GM06990 (cell line): ENCODE measurements at regions not wholly inside any gene's neighbourhood (a gene's known extent, or its start where the extent isn't known, plus 50 kb on each side); places are given as distances from the start of the nearest gene placed in this dataset.

Experiments
- DNase-seq: peaks from one replicate; pipeline ENCODE4 v3.0.0-alpha.2; 2011; ENCODE audit not compliant: insufficient read length; ENCODE audit errors: extremely low read depth
- H3K27me3 ChIP-seq: replicated peaks from 2 replicates; pipeline ENCODE4 v1.6.0; 2011; ENCODE audit warnings: low read length; ENCODE audit not compliant: control insufficient read depth, insufficient read depth
- H3K36me3 ChIP-seq: 2 replicates; pipeline ENCODE4 v1.5.1; 2011; ENCODE audit warnings: low read length; ENCODE audit not compliant: control insufficient read depth, insufficient read depth
- H3K4me3 ChIP-seq: replicated peaks from 2 replicates; pipeline ENCODE4 v1.5.1; 2011; ENCODE audit warnings: low read depth, mild to moderate bottlenecking, control low read depth, low read length
- CTCF ChIP-seq: IDR thresholded peaks from 2 replicates; pipeline ENCODE4 v1.5.1; 2011; ENCODE audit warnings: low read length, control low read depth, mild to moderate bottlenecking, inconsistent platforms; ENCODE audit not compliant: insufficient read depth, poor library complexity, severe bottlenecking

GRCh38 chr5:57863661-57864060 lies 381.1 kb upstream of the ACTBL2 start:
- H3K36me3 ChIP-seq: no peaks in the 10 kb centered on the region
- no peak for DNase-seq
- peaks cover 1% of the 10 kb centered on the region; the same call in 1 of the 2 replicates for H3K27me3 ChIP-seq
- no peak for TF ChIP-seq CTCF
- H3K4me3 ChIP-seq: no peak overlapping the region

- no peak overlapping the region for H3K4me3 ChIP-seq
- DNase-seq: no peak
- TF ChIP-seq CTCF: no peak
- H3K36me3 ChIP-seq: no peaks in the 10 kb centered on the region
- H3K27me3 ChIP-seq: peaks cover 1% of the 10 kb centered on the region; the same call in 1 of the 2 replicates
Observed at GRCh38 chr5:57862942-57863341, 380.3 kb upstream of the ACTBL2 start.

GRCh38 chr5:57862471-57862911 lies 379.9 kb upstream of the ACTBL2 start:
- Histone ChIP-seq H3K27me3 (peaks cover 1% of the 10 kb centered on the region; the same call in 1 of the 2 replicates), H3K4me3 (no peak overlapping the region)
- DNase-seq: no peak

GRCh38 chr5:57859626-57860025 lies 377.0 kb upstream of the ACTBL2 start:
- DNase-seq: no peak
- TF ChIP-seq CTCF: no peak
- Histone ChIP-seq H3K27me3 (peaks cover 1% of the 10 kb centered on the region; the same call in 1 of the 2 replicates), H3K4me3 (no peak overlapping the region), H3K36me3 (no peaks in the 10 kb centered on the region)

More at GRCh38 chr5:57862471-57862911, 379.9 kb upstream of the ACTBL2 start:
- no peaks in the 10 kb centered on the region for H3K36me3 ChIP-seq
- TF ChIP-seq CTCF: no peak

GRCh38 chr5:57858905-57859304 lies 376.3 kb upstream of the ACTBL2 start:
- no peak for TF ChIP-seq CTCF
- DNase-seq: no peak
- H3K36me3 ChIP-seq: no peaks in the 10 kb centered on the region
- no peak overlapping the region for H3K4me3 ChIP-seq
- peaks cover 1% of the 10 kb centered on the region; the same call in 1 of the 2 replicates for H3K27me3 ChIP-seq

GRCh38 chr5:57857696-57858095 lies 375.1 kb upstream of the ACTBL2 start:
- no peak for TF ChIP-seq CTCF
- no peak for DNase-seq
- no peaks in the 10 kb centered on the region for H3K36me3 ChIP-seq
- H3K4me3 ChIP-seq: no peak overlapping the region
- H3K27me3 ChIP-seq: peaks cover 1% of the 10 kb centered on the region; the same call in 1 of the 2 replicates
